ENCODE measurements at regions not wholly inside any gene's neighbourhood (a gene's known extent, or its start where the extent isn't known, plus 50 kb on each side); places are given as distances from the start of the nearest gene placed in this dataset.

GRCh38 chr13:75231235-75231634, 250.7 kb downstream of the TBC1D4 start:
- DNase-seq, result no peak

- DNase-seq, result no peak
These were observed 255.1 kb downstream of the TBC1D4 start for GRCh38 chr13:75226733-75227435.

- DNase-seq, result no peak
These were observed 255.9 kb downstream of the TBC1D4 start for GRCh38 chr13:75226092-75226491.

- no peak for DNase-seq
These were observed 256.5 kb downstream of the TBC1D4 start for GRCh38 chr13:75225288-75226032.

GRCh38 chr13:75224053-75224742, 257.8 kb downstream of the TBC1D4 start:
- no peak for DNase-seq

- no peak for DNase-seq
These were observed 259.9 kb downstream of the TBC1D4 start for GRCh38 chr13:75222031-75222430.

- DNase-seq, result no peak
These were observed 261.1 kb downstream of the TBC1D4 start for GRCh38 chr13:75220861-75221260.

- no peak for DNase-seq
These were observed 261.8 kb downstream of the TBC1D4 start for GRCh38 chr13:75220238-75220542.

GRCh38 chr13:75219479-75220237, 262.3 kb downstream of the TBC1D4 start:
- DNase-seq, result peak in 57 of 58 donors; percentile 2 to 90 (median 70)

- DNase-seq, result peak in 6 of 58 donors; percentile 3 to 33 (median 8)
These were observed 264.0 kb downstream of the TBC1D4 start for GRCh38 chr13:75217949-75218348.

GRCh38 chr13:75216038-75216437, 265.9 kb downstream of the TBC1D4 start:
- DNase-seq, result no peak

- no peak for DNase-seq
These were observed 267.1 kb downstream of the TBC1D4 start for GRCh38 chr13:75214846-75215245.

GRCh38 chr13:75202981-75203380, 279.0 kb downstream of the TBC1D4 start:
- no peak for DNase-seq

GRCh38 chr13:75197803-75198202, 284.2 kb downstream of the TBC1D4 start:
- DNase-seq, result no peak

- DNase-seq, result no peak
These were observed 285.7 kb downstream of the TBC1D4 start for GRCh38 chr13:75196147-75196837.

GRCh38 chr13:75195495-75196146, 286.3 kb downstream of the TBC1D4 start:
- DNase-seq, result peak in 8 of 58 donors; percentile 3 to 23 (median 9)

GRCh38 chr13:75194717-75195462, 287.1 kb downstream of the TBC1D4 start:
- peak in 3 of 58 donors; percentile 2 to 17 (median 4) for DNase-seq

GRCh38 chr13:75186379-75186778, 295.6 kb downstream of the TBC1D4 start:
- no peak for DNase-seq

- no peak for DNase-seq
These were observed 300.1 kb downstream of the TBC1D4 start for GRCh38 chr13:75181906-75182305.
